ENCODE measurements at regions not wholly inside any gene's neighbourhood (a gene's known extent, or its start where the extent isn't known, plus 50 kb on each side); places are given as distances from the start of the nearest gene placed in this dataset.

DNA sequence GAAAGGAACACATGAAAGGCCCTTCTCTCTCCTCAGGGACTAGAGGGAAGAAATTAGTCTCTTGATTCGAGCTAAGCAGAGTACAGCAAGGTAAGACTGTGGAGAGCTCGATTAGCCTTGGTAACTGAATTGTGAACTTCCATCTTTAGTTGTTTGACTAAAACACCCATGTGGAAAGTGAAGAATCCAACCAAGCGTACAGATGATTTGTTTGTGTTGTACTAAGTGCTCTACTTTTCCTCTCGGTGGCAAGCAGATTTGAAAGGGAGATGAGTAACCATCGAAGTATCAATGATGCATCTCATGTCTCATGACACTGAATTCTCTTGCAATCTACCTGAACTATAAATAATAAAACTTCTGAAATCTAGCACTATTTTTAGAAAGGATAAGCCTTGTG lies 80.7 kb downstream of the FZD1 start:
- H3K9me3 ChIP-seq (ENCODE audit: control insufficient read depth, low read length): no peaks in the 10 kb centered on the region

DNA sequence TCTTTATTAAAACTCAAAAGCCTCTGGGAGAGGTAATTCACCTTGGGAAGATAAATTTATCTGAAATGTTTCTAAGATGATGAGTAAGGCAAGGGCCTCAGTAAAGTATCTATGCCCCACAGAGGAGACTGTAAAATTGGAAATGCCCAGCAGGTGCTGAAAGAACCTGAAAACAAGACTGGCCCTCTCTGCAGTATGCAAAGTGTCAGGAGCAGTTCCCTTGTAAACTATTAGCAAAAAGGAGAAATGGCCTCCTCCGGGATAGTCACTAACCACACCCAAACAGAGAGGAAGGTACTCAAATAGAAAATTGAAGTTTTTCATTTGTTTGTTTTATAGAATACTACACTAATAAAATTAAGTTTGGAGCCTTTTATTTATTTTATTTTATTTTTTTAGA lies 81.2 kb downstream of the FZD1 start:
- no peak overlapping the region for H3K4me3 ChIP-seq (ENCODE audit: low read depth, low read length)
- TF ChIP-seq, protein P1, sequence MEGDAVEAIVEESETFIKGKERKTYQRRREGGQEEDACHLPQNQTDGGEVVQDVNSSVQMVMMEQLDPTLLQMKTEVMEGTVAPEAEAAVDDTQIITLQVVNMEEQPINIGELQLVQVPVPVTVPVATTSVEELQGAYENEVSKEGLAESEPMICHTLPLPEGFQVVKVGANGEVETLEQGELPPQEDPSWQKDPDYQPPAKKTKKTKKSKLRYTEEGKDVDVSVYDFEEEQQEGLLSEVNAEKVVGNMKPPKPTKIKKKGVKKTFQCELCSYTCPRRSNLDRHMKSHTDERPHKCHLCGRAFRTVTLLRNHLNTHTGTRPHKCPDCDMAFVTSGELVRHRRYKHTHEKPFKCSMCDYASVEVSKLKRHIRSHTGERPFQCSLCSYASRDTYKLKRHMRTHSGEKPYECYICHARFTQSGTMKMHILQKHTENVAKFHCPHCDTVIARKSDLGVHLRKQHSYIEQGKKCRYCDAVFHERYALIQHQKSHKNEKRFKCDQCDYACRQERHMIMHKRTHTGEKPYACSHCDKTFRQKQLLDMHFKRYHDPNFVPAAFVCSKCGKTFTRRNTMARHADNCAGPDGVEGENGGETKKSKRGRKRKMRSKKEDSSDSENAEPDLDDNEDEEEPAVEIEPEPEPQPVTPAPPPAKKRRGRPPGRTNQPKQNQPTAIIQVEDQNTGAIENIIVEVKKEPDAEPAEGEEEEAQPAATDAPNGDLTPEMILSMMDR (IDR thresholded peaks at IDR 0.05): no peak
- H3K4me2 ChIP-seq (ENCODE audit: low read length): no peak overlapping the region
- H3K27ac ChIP-seq: no peak overlapping the region
- H3K9me3 ChIP-seq (ENCODE audit: control insufficient read depth, low read length): no peaks in the 10 kb centered on the region
- no peaks in the 10 kb centered on the region for H3K36me3 ChIP-seq (ENCODE audit: control insufficient read depth, insufficient read depth, low read length)
- H3K27me3 ChIP-seq (ENCODE audit: control insufficient read depth, insufficient read depth, low read length): no peaks in the 10 kb centered on the region
- no peaks in the 10 kb centered on the region for H3K4me1 ChIP-seq
- no peaks in the 10 kb centered on the region for H3K79me2 ChIP-seq
- no peak overlapping the region for H3K9ac ChIP-seq
- no peak overlapping the region for H2AFZ ChIP-seq

More for the DNA sequence above, 80.7 kb downstream of the FZD1 start:
- Histone ChIP-seq H3K27ac (no peak overlapping the region), H3K27me3 (ENCODE audit: control insufficient read depth, insufficient read depth, low read length) (no peaks in the 10 kb centered on the region), H3K4me1 (no peaks in the 10 kb centered on the region), H3K9ac (no peak overlapping the region), H2AFZ (no peak overlapping the region), H3K79me2 (no peaks in the 10 kb centered on the region), H3K4me2 (ENCODE audit: low read length) (no peak overlapping the region), H3K4me3 (ENCODE audit: low read depth, low read length) (no peak overlapping the region), H3K36me3 (ENCODE audit: control insufficient read depth, insufficient read depth, low read length) (no peaks in the 10 kb centered on the region)
- TF ChIP-seq, protein P1 (IDR thresholded peaks at IDR 0.05): no peak

DNA sequence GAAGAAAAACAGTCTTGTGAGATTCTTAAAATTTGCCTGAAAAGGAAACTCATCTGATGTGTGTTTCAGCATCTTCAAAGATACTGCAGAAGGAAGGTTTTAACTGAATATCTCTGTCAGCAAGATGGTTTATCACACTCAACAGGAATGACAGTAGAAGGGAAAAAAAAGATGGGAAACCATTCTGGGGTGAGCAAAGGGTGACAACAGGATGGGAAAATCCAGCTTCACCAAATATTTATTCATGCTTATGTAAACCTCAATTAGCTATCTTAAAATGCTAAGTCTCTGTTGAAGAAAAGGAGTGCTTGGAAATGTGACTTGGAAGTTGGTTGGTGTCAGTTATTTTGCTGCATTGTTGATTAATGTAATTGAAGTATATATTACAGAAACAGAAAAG lies 82.2 kb downstream of the FZD1 start:
- Histone ChIP-seq H2AFZ (no peak overlapping the region), H3K4me3 (ENCODE audit: low read depth, low read length) (no peak overlapping the region), H3K27me3 (ENCODE audit: control insufficient read depth, insufficient read depth, low read length) (no peaks in the 10 kb centered on the region), H3K4me2 (ENCODE audit: low read length) (no peak overlapping the region), H3K36me3 (ENCODE audit: control insufficient read depth, insufficient read depth, low read length) (no peaks in the 10 kb centered on the region), H3K4me1 (no peaks in the 10 kb centered on the region), H3K27ac (no peak overlapping the region), H3K79me2 (no peaks in the 10 kb centered on the region), H3K9me3 (ENCODE audit: control insufficient read depth, low read length) (no peaks in the 10 kb centered on the region), H3K9ac (no peak overlapping the region)
- TF ChIP-seq, protein P1 (IDR thresholded peaks at IDR 0.05): no peak

DNA sequence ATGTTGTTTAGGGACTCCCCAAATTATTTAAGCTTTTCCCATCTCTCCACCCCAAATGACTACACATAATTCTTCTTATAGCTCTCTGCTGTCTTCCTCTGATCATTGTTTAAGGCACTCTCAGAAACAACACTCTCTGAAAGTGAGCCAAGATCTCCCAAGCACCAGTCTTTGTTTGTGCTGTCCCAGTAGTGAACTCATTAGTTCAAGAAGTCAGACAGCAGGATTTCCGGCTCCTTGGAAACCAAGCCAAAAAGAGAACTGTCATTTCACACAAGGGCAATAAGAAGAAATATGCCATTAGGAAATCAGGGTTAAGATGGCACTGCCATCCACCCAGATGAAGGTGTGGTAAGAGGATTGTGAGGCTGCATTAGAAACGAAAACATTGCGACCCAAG lies 83.1 kb downstream of the FZD1 start:
- H3K4me1 ChIP-seq: no peaks in the 10 kb centered on the region
- TF ChIP-seq, protein P1 (IDR thresholded peaks at IDR 0.05): no peak
- H3K27me3 ChIP-seq (ENCODE audit: control insufficient read depth, insufficient read depth, low read length): no peaks in the 10 kb centered on the region
- H3K9ac ChIP-seq: no peak overlapping the region
- no peak overlapping the region for H3K4me2 ChIP-seq (ENCODE audit: low read length)
- H3K36me3 ChIP-seq (ENCODE audit: control insufficient read depth, insufficient read depth, low read length): no peaks in the 10 kb centered on the region
- no peak overlapping the region for H2AFZ ChIP-seq
- H3K79me2 ChIP-seq: no peaks in the 10 kb centered on the region
- H3K27ac ChIP-seq: no peak overlapping the region
- no peaks in the 10 kb centered on the region for H3K9me3 ChIP-seq (ENCODE audit: control insufficient read depth, low read length)
- H3K4me3 ChIP-seq (ENCODE audit: low read depth, low read length): no peak overlapping the region

DNA sequence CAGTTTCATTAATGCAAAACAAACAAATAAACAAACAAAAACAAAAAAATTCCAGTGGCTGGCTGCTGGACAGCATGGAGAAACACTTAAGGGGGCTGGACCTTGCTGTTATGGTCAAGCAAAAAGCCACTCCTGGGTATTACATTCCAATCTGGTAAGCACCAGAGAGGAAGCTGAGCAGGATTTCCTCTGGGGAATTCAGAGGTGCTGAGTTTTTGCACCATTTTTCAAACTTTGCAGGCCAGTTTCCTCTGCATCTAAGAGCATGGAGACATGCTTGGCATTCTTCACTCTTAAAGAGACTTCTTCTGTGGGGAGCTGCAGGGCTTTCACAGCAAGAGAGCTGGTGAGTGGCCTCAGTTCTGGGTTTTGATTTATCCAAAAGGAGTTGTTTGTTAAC lies 84.5 kb downstream of the FZD1 start:
- no peaks in the 10 kb centered on the region for H3K36me3 ChIP-seq (ENCODE audit: control insufficient read depth, insufficient read depth, low read length)
- H3K9ac ChIP-seq: no peak overlapping the region
- no peaks in the 10 kb centered on the region for H3K9me3 ChIP-seq (ENCODE audit: control insufficient read depth, low read length)
- no peak overlapping the region for H3K4me2 ChIP-seq (ENCODE audit: low read length)
- no peak overlapping the region for H3K4me3 ChIP-seq (ENCODE audit: low read depth, low read length)
- H3K79me2 ChIP-seq: no peaks in the 10 kb centered on the region
- H2AFZ ChIP-seq: no peak overlapping the region
- TF ChIP-seq, protein P1 (IDR thresholded peaks at IDR 0.05): no peak
- no peaks in the 10 kb centered on the region for H3K4me1 ChIP-seq
- H3K27ac ChIP-seq: no peak overlapping the region
- H3K27me3 ChIP-seq (ENCODE audit: control insufficient read depth, insufficient read depth, low read length): no peaks in the 10 kb centered on the region
